ENCODE measurements at regions not wholly inside any gene's neighbourhood (a gene's known extent, or its start where the extent isn't known, plus 50 kb on each side); places are given as distances from the start of the nearest gene placed in this dataset.

GRCh38 chr10:128814782-128815181 is 652.3 kb upstream of the MGMT start:
- no peak for DNase-seq

- DNase-seq, result no peak
These were observed 650.3 kb upstream of the MGMT start for GRCh38 chr10:128816726-128817125.

- DNase-seq, result no peak
These were observed 649.4 kb upstream of the MGMT start for GRCh38 chr10:128817636-128818035.

DNA sequence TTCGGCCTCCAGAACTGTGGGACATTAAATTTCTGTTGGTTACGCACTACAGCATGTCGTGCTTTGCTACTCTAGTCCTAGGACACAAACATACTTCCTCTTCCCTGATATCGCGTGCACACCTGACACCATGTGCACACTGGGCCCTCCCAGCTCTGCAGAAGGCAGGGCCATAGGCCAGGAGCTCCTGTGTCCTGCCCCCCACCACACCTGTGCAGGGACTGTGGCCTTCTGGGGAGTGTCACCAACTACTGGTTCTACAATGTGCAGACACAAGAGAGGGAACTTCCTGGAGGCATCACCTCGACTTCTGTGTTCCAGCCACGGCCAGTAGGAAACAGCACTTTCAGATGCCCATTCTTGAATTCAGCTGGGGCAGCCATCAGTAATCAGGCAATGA is 646.4 kb upstream of the MGMT start:
- no peak for DNase-seq

GRCh38 chr10:128823201-128823600 is 643.8 kb upstream of the MGMT start:
- no peak for DNase-seq

GRCh38 chr10:128825626-128826025 is 641.4 kb upstream of the MGMT start:
- DNase-seq, result no peak

GRCh38 chr10:128833671-128834070 is 633.4 kb upstream of the MGMT start:
- peak; percentile 74 for DNase-seq

- no peak for DNase-seq
These were observed 631.7 kb upstream of the MGMT start for GRCh38 chr10:128835361-128835760.

DNA sequence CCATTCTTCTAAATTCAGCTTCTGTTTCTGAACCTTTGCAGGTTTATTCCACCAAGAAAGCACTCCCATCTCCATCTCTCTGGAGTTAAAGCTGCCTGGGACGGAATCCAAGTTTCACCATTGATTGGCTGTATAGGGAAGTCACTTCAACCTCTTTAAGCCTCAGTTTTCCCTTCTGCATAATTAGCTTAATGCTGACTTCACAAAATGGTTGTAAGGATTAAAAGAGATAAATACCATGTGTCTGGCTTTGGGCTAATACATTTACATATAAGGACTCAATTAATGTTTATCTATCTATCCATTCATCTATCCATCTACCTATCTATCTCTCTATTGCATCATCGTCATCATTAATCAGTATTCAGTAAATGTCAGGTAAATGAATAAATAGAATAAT is 629.6 kb upstream of the MGMT start:
- DNase-seq, result no peak

DNA sequence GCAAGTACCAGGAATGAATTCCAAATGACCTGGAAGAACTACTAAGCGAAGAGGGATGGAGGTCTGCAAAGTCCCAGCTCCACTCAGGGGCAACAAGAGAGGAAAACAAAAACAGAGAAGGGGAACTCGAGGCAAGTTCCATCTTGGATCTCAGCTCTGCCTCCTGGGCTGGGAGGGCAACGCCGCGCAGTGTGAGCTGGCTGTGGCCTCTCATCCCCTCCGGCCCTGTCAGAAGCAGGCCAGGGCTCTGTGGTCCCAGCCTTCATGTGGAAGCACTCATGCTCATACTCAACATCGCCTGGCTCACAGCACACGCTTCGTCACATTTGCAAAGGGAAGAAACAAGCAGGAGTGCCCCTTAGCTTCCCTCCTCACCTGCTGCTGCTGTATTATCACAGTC is 627.9 kb upstream of the MGMT start:
- DNase-seq, result no peak

DNA sequence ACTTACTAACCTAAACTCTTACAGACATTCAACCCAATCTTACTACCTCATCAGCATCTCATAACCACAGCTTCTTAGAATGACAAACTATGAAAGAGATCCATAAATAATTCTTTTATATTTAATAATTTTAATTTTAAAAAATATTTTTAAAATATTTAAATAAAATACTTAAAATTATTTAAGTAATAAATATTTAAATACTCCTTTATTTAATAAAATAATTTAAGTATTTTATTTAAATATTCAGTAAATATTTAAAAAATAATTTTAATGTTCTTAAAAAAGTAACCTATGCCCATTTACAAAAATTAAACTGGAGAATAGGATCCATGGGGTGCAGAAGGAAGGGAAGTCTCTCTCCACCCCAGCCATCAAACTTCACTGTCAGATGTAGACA is 627.3 kb upstream of the MGMT start:
- DNase-seq, result no peak

DNA sequence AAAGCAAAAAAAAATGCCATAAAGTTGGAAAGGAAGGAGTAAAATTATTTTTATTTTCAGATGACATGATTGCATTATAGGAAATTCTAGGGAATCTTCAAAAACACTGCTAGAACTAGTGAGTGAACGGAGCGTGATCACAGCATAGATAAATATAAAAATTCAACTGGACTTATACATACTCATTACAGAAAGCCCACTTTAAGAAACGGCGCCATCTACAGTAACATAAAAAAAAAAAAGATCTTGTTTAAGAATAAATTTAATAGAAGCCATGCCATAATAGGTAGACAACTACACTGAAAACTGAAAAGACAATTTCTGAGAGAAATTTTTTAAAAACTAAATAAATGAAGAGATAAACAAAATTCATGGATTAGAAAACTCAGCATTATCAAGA is 623.1 kb upstream of the MGMT start:
- DNase-seq, result peak; percentile 29

DNA sequence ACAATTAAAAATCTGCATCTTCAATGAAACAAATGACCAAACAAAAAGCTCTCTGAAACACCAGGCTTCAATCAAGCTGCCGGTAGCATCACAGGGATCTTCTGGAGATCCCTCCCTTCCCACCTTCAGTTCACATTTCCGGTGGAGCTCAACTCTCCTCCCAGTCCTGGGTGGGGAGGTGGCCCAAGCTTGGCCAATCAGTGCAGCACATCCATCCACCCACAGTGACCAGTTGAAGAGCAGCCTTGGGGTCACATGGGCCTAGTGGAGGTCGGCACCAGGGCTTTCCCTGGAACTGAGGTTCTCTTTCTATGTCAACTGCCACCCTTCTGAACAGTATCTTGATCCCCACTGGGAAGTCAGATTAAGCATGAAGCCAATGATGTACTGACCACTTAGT is 620.1 kb upstream of the MGMT start:
- no peak for DNase-seq

DNA sequence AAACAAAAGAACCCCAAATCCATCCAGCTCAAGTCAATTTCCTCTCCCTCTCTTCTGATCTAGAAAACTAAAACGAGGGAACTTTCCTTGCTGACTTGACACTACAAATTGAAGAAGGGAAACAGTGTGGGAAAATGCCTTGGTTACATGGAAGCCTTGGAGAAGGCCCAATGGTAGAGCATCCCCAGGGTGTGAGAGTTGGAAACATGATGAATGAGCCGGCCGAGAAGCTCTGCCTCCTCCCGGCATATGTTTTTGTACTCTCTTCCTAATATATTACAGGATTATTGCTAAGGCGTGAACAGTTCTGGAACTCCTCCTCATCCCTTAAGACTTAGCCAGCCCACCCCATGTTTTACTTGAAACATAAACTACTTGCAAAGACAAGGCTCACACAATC is 618.2 kb upstream of the MGMT start:
- DNase-seq, result peak; percentile 94

- DNase-seq, result peak; percentile 64
These were observed 616.4 kb upstream of the MGMT start for GRCh38 chr10:128850647-128851046.

- no peak for DNase-seq
These were observed 615.8 kb upstream of the MGMT start for GRCh38 chr10:128851281-128851680.

GRCh38 chr10:128851726-128852125 is 615.3 kb upstream of the MGMT start:
- DNase-seq, result no peak

DNA sequence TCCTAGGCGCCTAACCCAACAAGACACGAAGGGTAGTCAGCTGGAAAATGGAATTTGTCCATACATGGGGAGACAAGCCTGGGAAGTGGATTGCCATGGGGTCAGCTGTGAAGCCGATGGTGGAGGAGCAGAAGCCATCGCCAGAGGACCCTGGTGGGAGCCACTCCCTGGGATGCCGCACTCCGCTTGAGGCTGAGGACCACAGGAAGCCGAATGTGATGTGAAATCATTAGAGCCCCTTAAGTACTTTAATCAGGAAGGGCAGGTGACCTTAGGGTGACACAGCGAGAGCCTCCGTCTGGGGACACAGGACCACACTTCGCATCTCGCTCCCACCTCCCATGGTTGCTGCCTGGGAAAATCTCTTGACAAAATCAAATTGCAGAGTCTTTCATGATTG is 614.6 kb upstream of the MGMT start:
- no peak for DNase-seq

DNA sequence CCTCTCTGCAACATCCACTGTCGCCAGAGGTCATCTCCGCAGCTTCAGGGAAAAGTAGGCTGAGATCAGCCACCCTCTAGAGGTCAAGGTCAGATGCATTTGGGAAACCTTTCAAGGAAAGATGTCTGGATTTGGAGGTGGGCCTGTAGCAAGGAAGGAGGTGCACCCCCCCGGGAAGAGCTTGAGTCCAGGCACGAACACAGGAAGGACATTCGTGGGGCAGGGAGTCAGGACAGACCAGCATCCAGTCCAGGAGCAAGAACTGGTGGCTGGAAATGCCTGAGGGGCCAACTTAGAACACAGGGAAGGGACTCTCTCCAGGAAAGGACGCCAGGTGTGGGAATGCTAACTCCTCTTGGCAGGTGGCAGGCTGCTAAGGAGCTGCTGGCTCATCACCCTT is 614.1 kb upstream of the MGMT start:
- no peak for DNase-seq

DNA sequence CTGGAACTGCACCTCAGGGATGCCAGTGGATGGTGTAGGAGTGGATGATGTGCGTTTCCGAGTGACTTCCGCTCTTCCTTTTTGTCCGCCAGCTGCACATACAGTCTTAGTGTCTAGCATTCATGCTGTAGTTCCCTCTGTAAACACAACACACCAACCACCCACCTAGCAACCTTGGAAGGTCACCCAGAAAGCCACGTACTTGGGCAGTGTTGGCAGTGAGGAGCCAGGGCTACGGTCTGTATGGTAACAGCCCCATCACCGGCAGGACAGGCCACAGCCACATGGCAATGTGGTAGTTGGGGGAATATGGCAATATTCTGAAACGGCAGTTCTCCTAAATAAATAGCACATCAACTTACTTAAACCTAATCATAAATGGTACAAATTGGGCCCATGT is 613.5 kb upstream of the MGMT start:
- no peak for DNase-seq

GRCh38 chr10:128854204-128854603 is 612.8 kb upstream of the MGMT start:
- DNase-seq, result no peak

GRCh38 chr10:128854963-128855362 is 612.1 kb upstream of the MGMT start:
- DNase-seq, result peak; percentile 96

DNA sequence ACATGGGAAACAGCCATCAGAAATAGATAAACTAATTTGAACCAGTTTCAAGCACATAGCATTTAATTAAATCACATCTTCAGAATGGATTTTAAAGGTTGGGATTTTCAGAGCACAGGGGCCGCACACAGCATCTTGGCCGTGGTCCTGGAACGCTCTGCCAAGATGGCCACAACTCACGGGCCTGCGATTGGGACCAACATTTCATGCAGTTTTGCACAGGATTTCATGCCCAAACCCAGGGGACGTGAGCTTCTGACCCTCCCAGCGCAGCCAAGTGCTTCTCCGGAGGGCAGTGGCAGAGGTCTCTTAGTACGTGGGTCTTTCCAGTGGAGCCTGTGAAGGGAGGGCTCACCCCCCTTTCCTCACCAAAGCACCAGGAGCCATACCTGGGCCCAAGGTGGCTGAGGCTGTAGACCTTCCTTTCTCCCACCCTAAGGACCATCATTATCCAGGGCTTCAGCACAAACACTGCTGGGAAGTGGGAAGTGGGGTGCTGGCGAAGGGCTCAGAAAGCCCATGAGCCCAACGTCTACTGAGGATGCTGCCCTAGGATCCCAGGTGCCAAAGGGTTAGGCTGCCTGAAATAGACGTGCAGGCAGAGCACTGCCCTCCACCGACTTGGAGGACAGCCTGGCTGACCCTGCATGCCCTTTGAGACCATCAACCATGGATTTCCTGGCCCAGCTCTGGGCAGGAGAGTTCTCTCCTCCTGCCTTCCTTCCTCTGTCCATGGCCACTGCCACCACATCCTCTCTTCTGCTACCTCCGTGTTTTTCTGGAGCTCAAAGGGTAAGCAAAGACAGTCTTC is 611.2 kb upstream of the MGMT start:
- DNase-seq, result no peak

GRCh38 chr10:128859738-128860386 is 607.2 kb upstream of the MGMT start:
- DNase-seq, result no peak
